ENCODE measurements at regions not wholly inside any gene's neighbourhood (a gene's known extent, or its start where the extent isn't known, plus 50 kb on each side); places are given as distances from the start of the nearest gene placed in this dataset.

DNA sequence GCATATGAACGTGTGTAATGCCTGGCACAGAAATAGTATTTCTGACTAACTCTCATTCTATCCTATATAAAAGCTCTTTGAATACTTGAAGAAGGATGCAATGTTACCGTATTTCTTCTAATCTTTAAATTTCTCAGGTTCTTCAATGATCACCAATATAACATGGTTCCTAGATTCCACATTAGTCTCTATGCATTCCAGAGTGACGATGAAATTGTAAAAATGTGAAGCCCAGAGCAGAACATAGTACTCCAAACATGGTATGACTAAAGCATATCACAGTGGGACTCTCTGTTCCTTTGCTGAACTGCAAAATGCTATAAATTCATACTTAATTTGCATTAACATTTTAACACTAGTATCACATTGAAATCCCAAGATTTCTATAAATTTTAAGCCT, 877.6 kb upstream of the CHORDC1 start:
- TF ChIP-seq, protein P1, sequence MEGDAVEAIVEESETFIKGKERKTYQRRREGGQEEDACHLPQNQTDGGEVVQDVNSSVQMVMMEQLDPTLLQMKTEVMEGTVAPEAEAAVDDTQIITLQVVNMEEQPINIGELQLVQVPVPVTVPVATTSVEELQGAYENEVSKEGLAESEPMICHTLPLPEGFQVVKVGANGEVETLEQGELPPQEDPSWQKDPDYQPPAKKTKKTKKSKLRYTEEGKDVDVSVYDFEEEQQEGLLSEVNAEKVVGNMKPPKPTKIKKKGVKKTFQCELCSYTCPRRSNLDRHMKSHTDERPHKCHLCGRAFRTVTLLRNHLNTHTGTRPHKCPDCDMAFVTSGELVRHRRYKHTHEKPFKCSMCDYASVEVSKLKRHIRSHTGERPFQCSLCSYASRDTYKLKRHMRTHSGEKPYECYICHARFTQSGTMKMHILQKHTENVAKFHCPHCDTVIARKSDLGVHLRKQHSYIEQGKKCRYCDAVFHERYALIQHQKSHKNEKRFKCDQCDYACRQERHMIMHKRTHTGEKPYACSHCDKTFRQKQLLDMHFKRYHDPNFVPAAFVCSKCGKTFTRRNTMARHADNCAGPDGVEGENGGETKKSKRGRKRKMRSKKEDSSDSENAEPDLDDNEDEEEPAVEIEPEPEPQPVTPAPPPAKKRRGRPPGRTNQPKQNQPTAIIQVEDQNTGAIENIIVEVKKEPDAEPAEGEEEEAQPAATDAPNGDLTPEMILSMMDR (IDR thresholded peaks at IDR 0.05), result no peak
- Histone ChIP-seq H3K36me3 (no peaks in the 10 kb centered on the region), H3K4me3 (no peak overlapping the region), H3K9me3 (no peaks in the 10 kb centered on the region), H3K27ac (no peak overlapping the region), H3K9ac (ENCODE audit: low read depth in 2 of 2, low read length in 2 of 2) (no peak overlapping the region), H3K27me3 (no peaks in the 10 kb centered on the region), H3K4me1 (no peaks in the 10 kb centered on the region)
- DNase-seq, result no peak
- intact Hi-C loops (cut with DNase I), result no loop called here

DNA sequence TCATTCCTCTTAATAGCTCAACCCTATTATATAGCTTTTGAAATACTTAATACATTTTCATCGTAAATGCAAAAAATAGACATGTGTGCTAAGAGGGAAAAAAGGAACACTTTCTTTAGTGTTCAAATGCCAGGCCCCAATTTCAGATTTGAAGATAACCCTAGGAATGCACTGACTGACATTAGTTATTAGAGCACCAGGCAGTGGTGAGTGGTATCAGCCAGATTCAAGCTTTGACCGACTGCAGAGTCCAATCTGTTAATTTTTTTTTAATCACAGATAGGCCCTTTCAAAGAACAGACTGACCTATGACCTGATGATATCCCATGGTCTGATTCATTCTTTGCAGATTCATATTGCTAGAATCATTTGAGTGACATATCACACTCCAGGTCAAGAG, 874.2 kb upstream of the CHORDC1 start:
- Histone ChIP-seq H3K4me1 (no peaks in the 10 kb centered on the region), H3K9me3 (no peaks in the 10 kb centered on the region), H3K27me3 (no peaks in the 10 kb centered on the region), H3K27ac (no peak overlapping the region), H3K36me3 (no peaks in the 10 kb centered on the region), H3K4me3 (no peak overlapping the region), H3K9ac (ENCODE audit: low read depth in 2 of 2, low read length in 2 of 2) (no peak overlapping the region)
- TF ChIP-seq, protein P1 (IDR thresholded peaks at IDR 0.05), result no peak
- intact Hi-C loops (cut with DNase I), result no loop called here
- DNase-seq, result no peak

DNA sequence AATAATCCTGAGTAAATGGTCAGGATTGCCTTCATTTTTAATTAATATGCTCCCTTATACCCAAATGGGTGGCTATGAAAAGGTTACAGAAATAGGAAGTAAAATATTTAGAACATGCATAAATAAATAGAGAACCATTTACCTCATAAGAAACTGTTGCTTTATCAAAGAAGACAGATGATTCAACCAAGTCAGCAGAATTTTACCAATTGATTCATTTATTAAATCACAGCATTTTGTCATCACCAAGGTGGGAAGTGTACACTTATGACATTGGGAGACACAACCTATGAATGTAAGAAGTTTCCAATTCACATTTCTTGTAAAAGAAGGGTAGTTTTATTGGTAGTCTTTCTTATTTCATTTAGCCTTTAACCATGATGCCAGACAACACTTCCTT, 870.3 kb upstream of the CHORDC1 start:
- no peak for DNase-seq
- Histone ChIP-seq H3K4me3 (no peak overlapping the region), H3K27me3 (no peaks in the 10 kb centered on the region), H3K27ac (no peak overlapping the region), H3K4me1 (no peaks in the 10 kb centered on the region), H3K9me3 (no peaks in the 10 kb centered on the region), H3K9ac (ENCODE audit: low read depth in 2 of 2, low read length in 2 of 2) (no peak overlapping the region), H3K36me3 (no peaks in the 10 kb centered on the region)
- intact Hi-C loops (cut with DNase I), result no loop called here
- TF ChIP-seq, protein P1 (IDR thresholded peaks at IDR 0.05), result no peak

DNA sequence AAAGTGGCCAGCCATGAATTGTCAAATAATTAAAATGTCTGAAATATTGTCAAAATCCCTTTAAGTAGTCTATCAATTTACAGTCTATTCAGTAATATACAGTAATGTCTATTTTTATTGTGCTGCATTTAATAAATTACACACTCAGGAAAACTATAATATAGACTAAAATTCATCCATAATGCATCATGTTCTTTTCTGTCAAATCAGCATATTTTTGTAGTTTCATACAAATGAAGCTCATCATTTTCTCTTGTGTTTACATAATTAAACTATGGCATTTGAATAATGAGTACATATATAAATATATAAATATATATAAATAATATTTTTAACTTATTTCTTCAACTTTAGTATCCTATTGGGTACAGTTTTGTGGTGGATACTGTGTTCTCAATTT, 868.7 kb upstream of the CHORDC1 start:
- no peak overlapping the region for H3K27ac ChIP-seq
- no peaks in the 10 kb centered on the region for H3K27me3 ChIP-seq
- TF ChIP-seq, protein P1 (IDR thresholded peaks at IDR 0.05), result no peak
- H3K4me3 ChIP-seq, result no peak overlapping the region
- no peaks in the 10 kb centered on the region for H3K4me1 ChIP-seq
- DNase-seq, result no peak
- intact Hi-C loops (cut with DNase I), result no loop called here
- no peak overlapping the region for H3K9ac ChIP-seq (ENCODE audit: low read depth in 2 of 2, low read length in 2 of 2)
- H3K9me3 ChIP-seq, result no peaks in the 10 kb centered on the region
- H3K36me3 ChIP-seq, result no peaks in the 10 kb centered on the region

DNA sequence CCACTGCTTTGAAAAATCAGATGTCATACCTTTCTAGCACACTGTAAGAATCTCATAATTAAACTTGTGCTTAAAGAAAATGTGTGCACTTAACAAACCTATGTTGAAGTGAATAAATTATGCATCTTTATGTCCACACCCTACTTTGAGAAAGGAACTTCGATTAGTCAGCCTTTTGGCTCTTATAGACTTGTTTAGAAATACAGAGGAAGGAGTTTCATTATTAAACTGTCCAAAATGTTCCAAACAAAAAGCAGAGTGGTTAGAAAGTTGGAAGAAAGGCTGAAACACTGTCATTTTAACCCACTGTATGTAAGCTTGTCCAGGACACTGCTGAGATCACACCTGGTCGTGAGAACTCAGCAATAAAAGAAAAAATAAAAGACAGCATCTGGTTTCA, 863.2 kb upstream of the CHORDC1 start:
- no peaks in the 10 kb centered on the region for H3K27me3 ChIP-seq
- no peak for DNase-seq

More for the DNA sequence above, 863.2 kb upstream of the CHORDC1 start:
- Histone ChIP-seq H3K27ac (no peak overlapping the region), H3K4me1 (no peaks in the 10 kb centered on the region), H3K36me3 (no peaks in the 10 kb centered on the region), H3K9ac (ENCODE audit: low read depth in 2 of 2, low read length in 2 of 2) (no peak overlapping the region), H3K4me3 (no peak overlapping the region), H3K9me3 (no peaks in the 10 kb centered on the region)
- TF ChIP-seq, protein P1 (IDR thresholded peaks at IDR 0.05), result no peak
- intact Hi-C loops (cut with DNase I), result no loop called here
